ENCODE measurements at regions not wholly inside any gene's neighbourhood (a gene's known extent, or its start where the extent isn't known, plus 50 kb on each side); places are given as distances from the start of the nearest gene placed in this dataset.

GRCh38 chr11:134628426-134628825 is 216.4 kb upstream of the B3GAT1 start:
- DNase-seq (ENCODE audit: low read depth) = no peak

- no peak for DNase-seq (ENCODE audit: low read depth)
These were observed 214.0 kb upstream of the B3GAT1 start for GRCh38 chr11:134626032-134626431.

- DNase-seq (ENCODE audit: low read depth) = no peak
These were observed 213.6 kb upstream of the B3GAT1 start for GRCh38 chr11:134625631-134626030.

GRCh38 chr11:134625151-134625550 is 213.1 kb upstream of the B3GAT1 start:
- DNase-seq (ENCODE audit: low read depth) = no peak

- no peak for DNase-seq (ENCODE audit: low read depth)
These were observed 212.3 kb upstream of the B3GAT1 start for GRCh38 chr11:134624166-134624920.

- DNase-seq (ENCODE audit: low read depth) = no peak
These were observed 211.7 kb upstream of the B3GAT1 start for GRCh38 chr11:134623711-134624110.

- DNase-seq (ENCODE audit: low read depth) = no peak
These were observed 210.4 kb upstream of the B3GAT1 start for GRCh38 chr11:134622458-134622857.

GRCh38 chr11:134617360-134617759 is 205.3 kb upstream of the B3GAT1 start:
- no peak for DNase-seq (ENCODE audit: low read depth)

GRCh38 chr11:134616038-134616437 is 204.0 kb upstream of the B3GAT1 start:
- no peak for DNase-seq (ENCODE audit: low read depth)

GRCh38 chr11:134615041-134615615 is 203.1 kb upstream of the B3GAT1 start:
- DNase-seq (ENCODE audit: low read depth) = no peak

- DNase-seq (ENCODE audit: low read depth) = no peak
These were observed 202.1 kb upstream of the B3GAT1 start for GRCh38 chr11:134614141-134614540.

GRCh38 chr11:134613646-134614045 is 201.6 kb upstream of the B3GAT1 start:
- no peak for DNase-seq (ENCODE audit: low read depth)

- no peak for DNase-seq (ENCODE audit: low read depth)
These were observed 200.3 kb upstream of the B3GAT1 start for GRCh38 chr11:134612140-134613030.

GRCh38 chr11:134611537-134611936 is 199.5 kb upstream of the B3GAT1 start:
- no peak for DNase-seq (ENCODE audit: low read depth)

GRCh38 chr11:134610116-134610910 is 198.3 kb upstream of the B3GAT1 start:
- no peak for DNase-seq (ENCODE audit: low read depth)

GRCh38 chr11:134609361-134610115 is 197.5 kb upstream of the B3GAT1 start:
- no peak for DNase-seq (ENCODE audit: low read depth)

GRCh38 chr11:134607963-134608750 is 196.1 kb upstream of the B3GAT1 start:
- no peak for DNase-seq (ENCODE audit: low read depth)

GRCh38 chr11:134606251-134606650 is 194.2 kb upstream of the B3GAT1 start:
- no peak for DNase-seq (ENCODE audit: low read depth)

GRCh38 chr11:134604886-134605285 is 192.8 kb upstream of the B3GAT1 start:
- DNase-seq (ENCODE audit: low read depth) = no peak

- no peak for DNase-seq (ENCODE audit: low read depth)
These were observed 187.3 kb upstream of the B3GAT1 start for GRCh38 chr11:134599299-134599771.

All from forelimb muscle (tissue), 1 donor.